GM12875 (cell line): ENCODE measurements at regions not wholly inside any gene's neighbourhood (a gene's known extent, or its start where the extent isn't known, plus 50 kb on each side); places are given as distances from the start of the nearest gene placed in this dataset.

Experiments used
- H3K4me3 ChIP-seq: one replicate; pipeline ENCODE4 v1.5.1; 2011; ENCODE audit warnings: low read depth, low read length, control low read depth
- TF ChIP-seq, protein P1 (sequence below): IDR thresholded peaks from 2 replicates; pipeline ENCODE4 v1.5.1; 2011; ENCODE audit warnings: low read depth, mild to moderate bottlenecking, control low read depth, inconsistent platforms, low read length, moderate library complexity, borderline replicate concordance; ENCODE audit not compliant: insufficient read depth

DNA sequence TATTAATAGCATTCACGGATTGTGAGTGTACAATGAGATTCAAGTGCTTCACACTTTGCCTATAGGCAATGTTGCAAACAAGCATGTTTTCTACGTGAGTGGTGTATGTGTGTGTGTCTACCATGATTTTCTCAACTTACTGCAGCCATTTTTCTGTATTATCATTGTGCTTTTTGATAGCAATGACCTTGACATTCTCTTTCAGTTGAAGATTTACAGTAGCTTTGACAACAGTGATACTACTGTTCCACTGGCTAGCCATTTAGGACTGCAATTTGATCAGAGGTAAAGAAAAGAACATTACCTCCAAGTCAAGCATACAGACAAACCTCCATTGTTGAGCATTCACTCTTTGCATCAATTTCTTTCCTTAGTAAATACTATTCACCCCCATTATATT is 297.0 kb downstream of the MAN2A1 start:
- H3K4me3 ChIP-seq, result no peak overlapping the region
- TF ChIP-seq, protein P1, sequence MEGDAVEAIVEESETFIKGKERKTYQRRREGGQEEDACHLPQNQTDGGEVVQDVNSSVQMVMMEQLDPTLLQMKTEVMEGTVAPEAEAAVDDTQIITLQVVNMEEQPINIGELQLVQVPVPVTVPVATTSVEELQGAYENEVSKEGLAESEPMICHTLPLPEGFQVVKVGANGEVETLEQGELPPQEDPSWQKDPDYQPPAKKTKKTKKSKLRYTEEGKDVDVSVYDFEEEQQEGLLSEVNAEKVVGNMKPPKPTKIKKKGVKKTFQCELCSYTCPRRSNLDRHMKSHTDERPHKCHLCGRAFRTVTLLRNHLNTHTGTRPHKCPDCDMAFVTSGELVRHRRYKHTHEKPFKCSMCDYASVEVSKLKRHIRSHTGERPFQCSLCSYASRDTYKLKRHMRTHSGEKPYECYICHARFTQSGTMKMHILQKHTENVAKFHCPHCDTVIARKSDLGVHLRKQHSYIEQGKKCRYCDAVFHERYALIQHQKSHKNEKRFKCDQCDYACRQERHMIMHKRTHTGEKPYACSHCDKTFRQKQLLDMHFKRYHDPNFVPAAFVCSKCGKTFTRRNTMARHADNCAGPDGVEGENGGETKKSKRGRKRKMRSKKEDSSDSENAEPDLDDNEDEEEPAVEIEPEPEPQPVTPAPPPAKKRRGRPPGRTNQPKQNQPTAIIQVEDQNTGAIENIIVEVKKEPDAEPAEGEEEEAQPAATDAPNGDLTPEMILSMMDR, result no peak

DNA sequence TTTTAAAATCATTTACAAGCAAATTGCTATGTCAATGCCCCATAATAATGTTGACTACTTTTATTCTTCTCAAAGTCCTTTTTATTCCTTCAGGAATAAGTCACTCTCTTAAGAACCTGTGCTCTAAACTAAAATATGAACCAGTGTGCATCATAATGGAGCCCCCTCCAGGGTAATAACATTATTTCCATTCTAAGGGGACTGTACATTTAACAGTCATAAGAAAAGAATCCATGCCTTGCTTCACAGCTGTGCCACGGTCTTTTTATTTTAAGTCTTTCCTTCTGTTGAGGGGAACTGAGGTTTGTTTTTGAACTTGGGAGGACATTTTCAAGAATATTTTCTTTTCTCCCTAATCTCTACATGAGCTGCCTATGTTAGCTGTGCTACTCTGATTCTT is 297.6 kb downstream of the MAN2A1 start:
- no peak overlapping the region for H3K4me3 ChIP-seq

DNA sequence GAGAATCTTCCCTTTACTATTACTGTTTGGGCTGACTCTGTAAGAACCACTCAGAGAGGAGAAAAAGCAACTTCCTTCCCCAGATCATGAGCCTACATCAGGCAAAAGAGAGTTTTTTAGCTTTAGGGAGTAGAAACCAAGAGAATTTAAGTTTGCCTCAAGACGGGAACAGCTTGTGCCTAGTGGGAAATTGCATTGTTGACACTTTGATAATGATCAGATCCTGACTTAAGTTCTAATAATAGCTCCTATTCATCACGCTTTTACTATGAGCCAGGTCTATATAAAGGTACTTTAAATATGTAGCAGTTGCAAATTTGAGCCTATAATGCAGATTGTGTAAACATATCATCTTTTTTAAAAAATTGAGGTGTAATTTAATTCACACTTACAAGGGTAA is 298.2 kb downstream of the MAN2A1 start:
- TF ChIP-seq, protein P1, result no peak
- no peak overlapping the region for H3K4me3 ChIP-seq

More for the DNA sequence above, 297.6 kb downstream of the MAN2A1 start:
- TF ChIP-seq, protein P1, result no peak

- no peak overlapping the region for H3K4me3 ChIP-seq
- TF ChIP-seq, protein P1, result no peak
Observed at GRCh38 chr5:109989161-109989560, 299.4 kb downstream of the MAN2A1 start.

- TF ChIP-seq, protein P1, result no peak
- no peak overlapping the region for H3K4me3 ChIP-seq
Observed at GRCh38 chr5:109989994-109990722, 300.4 kb downstream of the MAN2A1 start.

- no peak overlapping the region for H3K4me3 ChIP-seq
- TF ChIP-seq, protein P1, result no peak
Observed at GRCh38 chr5:109990723-109991359, 301.1 kb downstream of the MAN2A1 start.
